ENCODE measurements at regions not wholly inside any gene's neighbourhood (a gene's known extent, or its start where the extent isn't known, plus 50 kb on each side); places are given as distances from the start of the nearest gene placed in this dataset.

DNA sequence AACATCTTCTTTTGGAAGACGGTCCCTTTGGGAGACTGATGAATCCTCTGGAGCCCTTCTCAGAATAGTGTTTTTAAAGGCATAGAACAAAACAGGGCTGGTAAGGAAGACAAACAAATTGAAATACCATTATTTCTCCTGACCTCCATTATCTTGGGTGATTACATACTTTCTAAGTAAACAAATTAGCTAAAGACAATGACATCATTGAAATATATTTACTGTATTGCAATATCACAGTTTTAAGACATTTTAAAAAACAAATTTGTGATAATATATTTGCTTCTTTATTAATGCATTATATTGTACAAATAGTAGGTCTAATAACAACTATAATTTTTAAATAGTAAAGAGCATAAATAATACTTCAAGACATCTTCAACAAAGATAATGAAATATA is 152.2 kb upstream of the CDK1 start:
- TF ChIP-seq, protein P1, sequence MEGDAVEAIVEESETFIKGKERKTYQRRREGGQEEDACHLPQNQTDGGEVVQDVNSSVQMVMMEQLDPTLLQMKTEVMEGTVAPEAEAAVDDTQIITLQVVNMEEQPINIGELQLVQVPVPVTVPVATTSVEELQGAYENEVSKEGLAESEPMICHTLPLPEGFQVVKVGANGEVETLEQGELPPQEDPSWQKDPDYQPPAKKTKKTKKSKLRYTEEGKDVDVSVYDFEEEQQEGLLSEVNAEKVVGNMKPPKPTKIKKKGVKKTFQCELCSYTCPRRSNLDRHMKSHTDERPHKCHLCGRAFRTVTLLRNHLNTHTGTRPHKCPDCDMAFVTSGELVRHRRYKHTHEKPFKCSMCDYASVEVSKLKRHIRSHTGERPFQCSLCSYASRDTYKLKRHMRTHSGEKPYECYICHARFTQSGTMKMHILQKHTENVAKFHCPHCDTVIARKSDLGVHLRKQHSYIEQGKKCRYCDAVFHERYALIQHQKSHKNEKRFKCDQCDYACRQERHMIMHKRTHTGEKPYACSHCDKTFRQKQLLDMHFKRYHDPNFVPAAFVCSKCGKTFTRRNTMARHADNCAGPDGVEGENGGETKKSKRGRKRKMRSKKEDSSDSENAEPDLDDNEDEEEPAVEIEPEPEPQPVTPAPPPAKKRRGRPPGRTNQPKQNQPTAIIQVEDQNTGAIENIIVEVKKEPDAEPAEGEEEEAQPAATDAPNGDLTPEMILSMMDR (IDR thresholded peaks at IDR 0.05; ENCODE audit: low read depth, low read length): no peak
- no peak for TF ChIP-seq EZH2phosphoT487 (IDR thresholded peaks at IDR 0.05; ENCODE audit: low read depth)
